Thymus (tissue), 11 donors: ENCODE measurements at regions not wholly inside any gene's neighbourhood (a gene's known extent, or its start where the extent isn't known, plus 50 kb on each side); places are given as distances from the start of the nearest gene placed in this dataset.
A peak's percentile ranks its signal among the peaks of the same experiment; 100 is the strongest.

Experiments used
- DNase-seq, 9 donors: peaks; one replicate each; pipeline ENCODE4 v3.0.0-alpha.2; 2013; ENCODE audit warnings: low spot score in 9 of 9, low read depth in 6 of 9, missing footprints in 1 of 9
- H3K27ac ChIP-seq, 2 donors: one replicate each; pipeline ENCODE4 v1.5.1; 2013; ENCODE audit warnings: control low read depth in 1 of 2, low read depth in 1 of 2, low read length in 1 of 2, mild to moderate bottlenecking in 1 of 2, moderate library complexity in 1 of 2
- H3K27me3 ChIP-seq, 2 donors: one replicate each; pipeline ENCODE4 v1.5.1; 2013; ENCODE audit warnings: low read length in 1 of 2; ENCODE audit not compliant: control insufficient read depth in 2 of 2, insufficient read depth in 1 of 2
- H3K36me3 ChIP-seq, 2 donors: one replicate each; pipeline ENCODE4 v1.5.1; 2013; ENCODE audit warnings: low read length in 1 of 2, mild to moderate bottlenecking in 1 of 2, moderate library complexity in 1 of 2; ENCODE audit not compliant: control insufficient read depth in 2 of 2, insufficient read depth in 2 of 2
- H3K4me1 ChIP-seq, 2 donors: one replicate each; pipeline ENCODE4 v1.5.1; 2013; ENCODE audit warnings: low read length in 2 of 2; ENCODE audit not compliant: control insufficient read depth in 2 of 2, insufficient read depth in 2 of 2
- H3K4me3 ChIP-seq, 2 donors: one replicate each; pipeline ENCODE4 v1.5.1; 2013; ENCODE audit warnings: low read length in 2 of 2, control low read depth in 1 of 2, mild to moderate bottlenecking in 1 of 2
- H3K9me3 ChIP-seq, 2 donors: one replicate each; pipeline ENCODE4 v1.5.1; 2013; ENCODE audit warnings: low read length in 1 of 2, mild to moderate bottlenecking in 1 of 2; ENCODE audit not compliant: control insufficient read depth in 2 of 2, insufficient read depth in 1 of 2
- WGBS: extraction: QIAGEN DNeasy Blood & Tissue Kit; methylation state at CpG from one replicate; pipeline ENCODE4 v1.1.7; 2013; 5-methylcytosine and 5-hydroxymethylcytosine counted together
- donor health status: healthy.

DNA sequence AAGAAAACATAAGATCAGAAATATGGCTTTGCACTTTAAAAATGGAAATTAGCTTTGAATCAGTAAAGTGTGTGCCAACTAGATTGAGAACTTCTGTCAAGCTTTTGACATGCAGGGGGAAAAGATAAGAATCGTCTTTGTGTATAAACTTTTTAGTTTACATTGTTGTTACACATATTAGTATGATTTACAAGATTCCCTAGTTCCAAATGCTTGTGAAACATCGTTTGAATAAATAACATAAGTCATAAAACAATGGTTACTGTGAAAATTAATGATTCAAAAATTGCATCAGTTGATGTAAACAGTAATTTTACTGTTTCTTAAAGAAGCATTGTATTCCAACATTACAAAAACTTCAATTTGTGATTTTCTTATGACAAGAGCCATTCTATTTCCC, 207.6 kb upstream of the MTPN start:
- 74% methylated on average over 2 of the region's 2 CpGs for WGBS
- no peaks in the 10 kb centered on the region for H3K36me3 ChIP-seq

DNA sequence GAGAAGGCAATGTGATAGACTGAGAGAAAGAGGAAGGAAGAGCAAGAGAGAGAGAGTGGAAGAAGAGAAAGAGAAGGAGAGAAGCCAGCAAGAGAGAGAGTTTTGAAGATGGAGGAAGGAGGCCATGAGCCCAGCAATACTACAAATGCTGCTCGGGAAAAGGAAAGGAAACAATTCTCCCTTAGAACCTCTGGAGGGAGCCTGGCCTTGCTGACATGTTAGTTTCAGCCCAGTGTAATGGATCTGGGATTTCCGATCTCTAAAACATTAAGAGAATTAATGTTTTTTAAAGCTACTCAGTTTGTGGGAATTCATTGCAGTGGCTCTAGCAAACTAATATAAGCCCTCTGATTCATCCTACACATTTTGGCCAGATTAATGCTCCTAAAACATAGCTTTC, 206.8 kb upstream of the MTPN start:
- 72% methylated on average over 2 of the region's 2 CpGs for WGBS
- Histone ChIP-seq H3K9me3 (no peaks in the 10 kb centered on the region), H3K4me3 (no peak overlapping the region), H3K27ac (no peak overlapping the region), H3K36me3 (no peaks in the 10 kb centered on the region), H3K27me3 (no peaks in the 10 kb centered on the region), H3K4me1 (peaks cover 0 to 3% of the 10 kb centered on the region in 2 donors)
- DNase-seq = no peak

More for the DNA sequence above, 207.6 kb upstream of the MTPN start:
- no peaks in the 10 kb centered on the region for H3K27me3 ChIP-seq
- H3K9me3 ChIP-seq = no peaks in the 10 kb centered on the region
- no peak overlapping the region for H3K27ac ChIP-seq
- DNase-seq = no peak
- H3K4me3 ChIP-seq = no peak overlapping the region
- peaks cover 0 to under 1% of the 10 kb centered on the region in 2 donors for H3K4me1 ChIP-seq

DNA sequence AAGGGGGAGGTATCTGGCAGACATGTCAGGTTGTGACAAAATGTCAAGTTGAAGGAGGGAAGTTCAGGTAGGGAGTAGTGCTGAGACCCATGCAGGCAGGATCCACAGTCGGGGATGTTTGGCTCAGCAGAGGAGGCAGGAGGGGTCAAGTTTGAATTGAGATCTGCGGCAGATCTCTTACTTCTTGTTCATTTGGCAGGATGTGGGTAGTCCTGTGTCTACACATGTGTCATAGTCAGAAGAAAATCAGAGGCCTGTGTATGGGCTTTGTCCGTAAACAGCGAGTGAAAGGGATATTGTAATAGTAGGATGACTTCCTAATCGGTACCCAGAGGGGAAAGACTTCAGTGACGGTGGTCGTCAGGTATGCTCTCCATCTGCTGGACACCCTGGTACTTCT, 203.8 kb upstream of the MTPN start:
- H3K4me1 ChIP-seq = peaks cover 0 to 3% of the 10 kb centered on the region in 2 donors
- H3K4me3 ChIP-seq = no peak overlapping the region
- H3K27me3 ChIP-seq = no peaks in the 10 kb centered on the region
- no peak overlapping the region for H3K27ac ChIP-seq
- WGBS = 81% methylated on average over 7 of the region's 7 CpGs
- peak in 1 of 9 donors; percentile 7 for DNase-seq
- H3K36me3 ChIP-seq = no peaks in the 10 kb centered on the region
- H3K9me3 ChIP-seq = no peaks in the 10 kb centered on the region

DNA sequence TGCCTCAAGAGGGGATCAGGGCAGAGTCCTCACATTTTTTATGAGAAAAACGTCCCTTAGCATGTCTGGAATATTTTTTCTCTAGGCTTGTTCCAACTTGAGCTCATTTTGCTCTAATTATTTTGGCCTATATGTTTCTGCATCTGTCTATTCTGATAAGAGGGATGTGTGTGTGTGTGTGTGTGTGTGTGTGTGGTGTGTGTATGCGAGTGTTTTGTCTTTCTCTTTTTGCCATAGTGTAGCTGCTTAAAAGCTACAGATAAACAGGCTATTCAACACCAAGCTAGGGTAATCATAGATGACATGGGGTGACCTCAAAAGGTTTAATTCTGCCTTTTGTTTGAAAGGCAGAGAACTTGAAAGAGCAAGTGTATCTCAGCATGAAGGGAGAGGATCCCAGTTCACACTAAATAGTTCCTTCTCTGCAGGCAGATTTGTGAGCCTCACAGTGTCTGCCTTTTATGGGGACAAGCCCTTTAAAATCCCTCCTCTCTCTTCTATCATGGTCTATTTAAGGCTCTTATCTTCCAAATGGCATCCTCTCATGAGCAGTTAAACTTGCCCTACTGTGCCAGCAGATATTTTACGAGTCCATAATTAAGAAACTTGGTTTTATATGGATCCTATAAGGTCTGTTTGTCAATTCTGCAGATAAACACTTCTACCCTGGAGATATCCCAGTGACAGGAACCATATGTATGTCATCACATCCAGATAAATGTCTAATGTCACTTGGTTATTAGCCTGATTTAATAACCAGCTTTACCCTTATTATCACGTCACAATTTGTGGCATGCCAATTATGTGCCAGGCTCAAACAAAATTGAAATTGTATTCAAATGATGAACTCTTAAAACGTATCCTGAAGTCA, 202.9 kb upstream of the MTPN start:
- peak in 1 of 9 donors; percentile 6 for DNase-seq
- Histone ChIP-seq H3K27ac (no peak overlapping the region), H3K4me1 (peaks cover 0 to 3% of the 10 kb centered on the region in 2 donors), H3K9me3 (no peaks in the 10 kb centered on the region), H3K27me3 (no peaks in the 10 kb centered on the region), H3K4me3 (no peak overlapping the region), H3K36me3 (no peaks in the 10 kb centered on the region)
- WGBS = 66% methylated on average over 5 of the region's 5 CpGs

DNA sequence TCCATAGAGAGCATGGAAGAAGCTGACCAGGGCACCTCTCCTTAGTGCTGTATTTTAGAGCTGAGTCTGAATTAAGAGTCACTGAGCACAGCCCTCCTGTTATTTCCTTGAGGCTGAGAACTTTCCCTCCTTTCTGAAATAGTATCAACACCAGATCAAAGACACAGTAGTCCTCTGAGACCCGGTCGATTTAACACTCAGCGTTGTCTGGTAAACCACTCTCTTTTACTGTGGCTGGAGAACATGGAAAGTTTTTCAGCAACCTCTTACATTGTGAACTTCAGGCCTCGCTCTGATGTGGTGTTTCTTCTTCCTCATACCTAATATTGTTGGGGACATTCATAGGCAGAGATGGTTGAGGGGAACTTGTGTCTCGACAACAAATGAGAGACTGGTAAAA, 202.0 kb upstream of the MTPN start:
- DNase-seq = peak in 4 of 9 donors; percentile 11 to 58 (median 24)
- H3K27me3 ChIP-seq = no peaks in the 10 kb centered on the region
- H3K4me1 ChIP-seq = peaks cover 0 to 3% of the 10 kb centered on the region in 2 donors
- no peak overlapping the region for H3K27ac ChIP-seq
- H3K4me3 ChIP-seq = no peak overlapping the region
- 45% methylated on average over 5 of the region's 5 CpGs for WGBS
- H3K36me3 ChIP-seq = no peaks in the 10 kb centered on the region
- H3K9me3 ChIP-seq = no peaks in the 10 kb centered on the region

DNA sequence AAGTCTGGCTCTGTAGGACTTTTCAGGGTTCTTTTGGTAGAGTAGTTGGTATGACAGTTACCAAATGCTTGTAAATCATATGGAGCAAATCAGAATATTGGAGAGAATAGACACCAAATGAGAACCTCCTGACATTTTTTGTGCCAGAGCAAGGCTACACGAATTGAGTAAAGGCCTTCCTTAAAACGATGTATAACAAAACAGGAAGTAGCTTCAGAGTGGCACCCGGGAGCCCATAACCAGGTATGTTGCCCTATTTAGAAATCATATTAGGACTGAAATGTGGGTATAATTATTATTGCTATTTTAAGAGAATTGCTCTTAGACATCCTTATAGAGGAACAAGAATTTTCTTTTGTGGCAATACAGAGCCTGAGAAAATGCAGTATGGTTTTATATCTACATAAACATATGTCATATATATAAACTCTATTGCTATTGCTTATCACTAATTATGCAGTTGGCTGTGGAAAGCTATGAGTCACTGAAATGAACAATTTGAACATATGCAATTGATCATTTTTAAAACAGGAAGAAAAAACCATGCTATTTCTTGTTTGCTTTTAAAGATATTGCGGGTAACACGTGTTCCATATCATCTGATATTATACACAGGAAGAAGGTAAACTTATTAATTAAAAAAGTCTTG, 197.4 kb upstream of the MTPN start:
- Histone ChIP-seq H3K36me3 (no peaks in the 10 kb centered on the region), H3K27me3 (no peaks in the 10 kb centered on the region)
- 71% methylated on average over 5 of the region's 5 CpGs for WGBS

DNA sequence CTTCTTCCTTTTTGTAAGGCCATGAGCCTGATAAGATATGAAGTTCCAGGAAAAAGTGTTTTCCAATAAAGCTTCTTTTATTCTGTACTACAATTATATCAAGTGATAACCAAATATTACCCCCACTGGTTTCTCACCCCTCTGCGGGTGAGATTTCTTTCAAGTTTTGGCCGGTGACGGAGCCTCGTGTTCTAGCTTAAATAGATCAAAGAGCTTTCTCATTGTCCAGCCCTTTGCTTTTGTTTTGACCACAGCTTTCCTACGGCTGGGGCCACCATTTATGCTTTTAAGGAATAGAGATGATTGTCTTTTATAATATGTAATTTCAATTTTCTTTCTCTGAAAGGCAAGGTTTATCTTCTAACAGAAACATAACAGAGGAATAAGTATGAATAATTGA, 196.7 kb upstream of the MTPN start:
- H3K27ac ChIP-seq = no peak overlapping the region
- no peaks in the 10 kb centered on the region for H3K27me3 ChIP-seq
- H3K4me3 ChIP-seq = no peak overlapping the region
- no peaks in the 10 kb centered on the region for H3K4me1 ChIP-seq
- H3K36me3 ChIP-seq = no peaks in the 10 kb centered on the region
- WGBS = 87% methylated on average over 5 of the region's 5 CpGs
- no peak for DNase-seq
- no peaks in the 10 kb centered on the region for H3K9me3 ChIP-seq

More for the DNA sequence above, 197.4 kb upstream of the MTPN start:
- Histone ChIP-seq H3K4me3 (no peak overlapping the region), H3K9me3 (no peaks in the 10 kb centered on the region), H3K4me1 (peaks cover 0 to 2% of the 10 kb centered on the region in 2 donors), H3K27ac (no peak overlapping the region)
- no peak for DNase-seq

DNA sequence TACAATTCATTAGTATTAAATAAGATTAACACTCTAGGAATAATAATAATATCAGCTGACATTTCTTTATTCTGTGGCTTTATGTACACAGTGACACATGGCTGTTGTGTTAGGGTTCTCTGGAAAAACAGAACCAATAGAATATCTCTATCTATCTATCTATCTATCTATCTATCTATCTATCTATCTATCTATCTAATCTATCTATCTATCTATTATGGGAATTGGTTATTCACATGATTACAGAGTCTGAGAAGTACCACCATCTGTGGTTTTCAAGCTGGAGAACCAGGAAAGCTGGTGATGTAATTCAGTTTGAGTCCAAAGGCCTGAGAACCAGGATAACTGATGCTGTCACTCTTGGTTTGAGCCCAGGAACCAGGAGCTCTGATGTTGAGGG, 194.1 kb upstream of the MTPN start:
- Histone ChIP-seq H3K4me3 (no peak overlapping the region), H3K36me3 (no peaks in the 10 kb centered on the region), H3K27ac (no peak overlapping the region), H3K27me3 (no peaks in the 10 kb centered on the region), H3K9me3 (no peaks in the 10 kb centered on the region), H3K4me1 (no peaks in the 10 kb centered on the region)
- DNase-seq = no peak

DNA sequence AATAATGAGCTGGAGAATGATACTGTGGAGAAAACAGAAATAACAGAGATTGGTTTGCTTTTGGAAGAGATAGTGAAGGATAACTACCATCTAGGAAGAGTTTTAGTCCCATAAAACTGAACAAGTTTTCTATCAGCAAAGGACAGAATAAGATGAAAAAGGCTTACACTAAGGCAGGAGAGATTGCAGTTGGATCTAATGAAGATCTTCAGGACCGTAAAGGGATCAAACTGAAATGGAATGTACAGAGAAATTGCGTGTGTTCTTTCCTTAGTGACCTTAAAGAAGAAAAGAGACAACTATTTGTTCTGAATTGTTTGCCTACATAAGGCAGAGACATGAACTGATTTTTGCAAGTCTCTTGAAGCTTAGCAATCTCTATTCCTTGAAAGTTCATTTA, 191.7 kb upstream of the MTPN start:
- Histone ChIP-seq H3K27ac (no peak overlapping the region), H3K27me3 (no peaks in the 10 kb centered on the region), H3K36me3 (no peaks in the 10 kb centered on the region), H3K4me3 (no peak overlapping the region), H3K4me1 (no peaks in the 10 kb centered on the region), H3K9me3 (no peaks in the 10 kb centered on the region)
- no peak for DNase-seq
- WGBS = 92% methylated on average over 2 of the region's 2 CpGs
